Embryonic facial prominence (tissue), 1 donor: ENCODE measurements at regions not wholly inside any gene's neighbourhood (a gene's known extent, or its start where the extent isn't known, plus 50 kb on each side); places are given as distances from the start of the nearest gene placed in this dataset.

ENCODE experiments used
- DNase-seq: peaks from one replicate; pipeline ENCODE4 v3.0.0-alpha.2; 2016; ENCODE audit errors: extremely low spot score

GRCh38 chr11:91956711-91957110 is 267.9 kb upstream of the FAT3 start:
- no peak for DNase-seq

- DNase-seq, result no peak
These were observed 269.4 kb upstream of the FAT3 start for GRCh38 chr11:91955206-91955605.

GRCh38 chr11:91952056-91952455 is 272.6 kb upstream of the FAT3 start:
- DNase-seq, result no peak

GRCh38 chr11:91947215-91947820 is 277.3 kb upstream of the FAT3 start:
- DNase-seq, result no peak

GRCh38 chr11:91946397-91946951 is 278.1 kb upstream of the FAT3 start:
- DNase-seq, result no peak

- DNase-seq, result no peak
These were observed 289.5 kb upstream of the FAT3 start for GRCh38 chr11:91935120-91935519.

GRCh38 chr11:91932151-91932821 is 292.3 kb upstream of the FAT3 start:
- DNase-seq, result no peak

- DNase-seq, result no peak
These were observed 297.2 kb upstream of the FAT3 start for GRCh38 chr11:91927448-91927847.

GRCh38 chr11:91926965-91927364 is 297.7 kb upstream of the FAT3 start:
- DNase-seq, result no peak

- no peak for DNase-seq
These were observed 301.8 kb upstream of the FAT3 start for GRCh38 chr11:91922846-91923245.

GRCh38 chr11:91921974-91922373 is 302.6 kb upstream of the FAT3 start:
- no peak for DNase-seq

GRCh38 chr11:91913407-91913806 is 311.2 kb upstream of the FAT3 start:
- no peak for DNase-seq

GRCh38 chr11:91912322-91912721 is 312.3 kb upstream of the FAT3 start:
- no peak for DNase-seq

- no peak for DNase-seq
These were observed 317.6 kb upstream of the FAT3 start for GRCh38 chr11:91906871-91907624.

- no peak for DNase-seq
These were observed 319.5 kb upstream of the FAT3 start for GRCh38 chr11:91904792-91905785.

GRCh38 chr11:91902312-91902711 is 322.3 kb upstream of the FAT3 start:
- DNase-seq, result no peak

GRCh38 chr11:91880660-91881059 is 344.0 kb upstream of the FAT3 start:
- no peak for DNase-seq

GRCh38 chr11:91876746-91877145 is 347.9 kb upstream of the FAT3 start:
- DNase-seq, result no peak

GRCh38 chr11:91872243-91872642 is 352.4 kb upstream of the FAT3 start:
- no peak for DNase-seq

GRCh38 chr11:91871791-91872190 is 352.8 kb upstream of the FAT3 start:
- no peak for DNase-seq

- no peak for DNase-seq
These were observed 353.6 kb upstream of the FAT3 start for GRCh38 chr11:91871048-91871447.

- DNase-seq, result no peak
These were observed 354.9 kb upstream of the FAT3 start for GRCh38 chr11:91869686-91870085.
